Ovary (tissue), 3 donors: ENCODE measurements at regions not wholly inside any gene's neighbourhood (a gene's known extent, or its start where the extent isn't known, plus 50 kb on each side); places are given as distances from the start of the nearest gene placed in this dataset.

Source experiments
- CTCF ChIP-seq, 3 donors: fragments of 450-650 bp in 2 of 3; fragments of 200-600 bp in 1 of 3; IDR thresholded peaks; one replicate each; pipeline versions ENCODE4 v1.5.1 to v1.8.0; 2016 to 2022; ENCODE audit warnings: antibody characterized with exemption in 3 of 3, mild to moderate bottlenecking in 1 of 3
- POLR2A ChIP-seq: fragments of 450-650 bp; IDR thresholded peaks from one replicate; pipeline ENCODE4 v1.6.1; 2017; ENCODE audit warnings: antibody characterized with exemption, mild to moderate bottlenecking, moderate library complexity
- donor health status: DM: no; HTN: no; CAD: no.

GRCh38 chr9:121559183-121559582 lies 59.5 kb upstream of the GGTA1 start:
- no peak for TF ChIP-seq CTCF (IDR thresholded peaks at IDR 0.05)
- no peak for TF ChIP-seq POLR2A
